ENCODE measurements at regions not wholly inside any gene's neighbourhood (a gene's known extent, or its start where the extent isn't known, plus 50 kb on each side); places are given as distances from the start of the nearest gene placed in this dataset.
"Not testable (repeated sequence)": the region's sequence is repeated elsewhere in the genome, so short reads cannot be mapped to it uniquely, and the experiment has no call there.

- no peaks in the 10 kb centered on the region for H3K9me3 Mint-ChIP-seq
- DNase-seq (ENCODE audit: low spot score in 2 of 2) = no peak
- H3K4me1 Mint-ChIP-seq = no peaks in the 10 kb centered on the region
- no peak overlapping the region for H3K27ac Mint-ChIP-seq
- no peak overlapping the region for H3K4me3 Mint-ChIP-seq
- no peak for ATAC-seq
- no peaks in the 10 kb centered on the region for H3K36me3 Mint-ChIP-seq
Observed at GRCh38 chr4:143819029-143819428, 86.3 kb downstream of the GYPE start.

- H3K4me3 Mint-ChIP-seq; H3K4me1 Mint-ChIP-seq; DNase-seq (ENCODE audit: low spot score in 2 of 2); H3K36me3 Mint-ChIP-seq; H3K27ac Mint-ChIP-seq; H3K9me3 Mint-ChIP-seq; ATAC-seq: not testable (repeated sequence)
Observed at GRCh38 chr4:143817866-143818265, 87.5 kb downstream of the GYPE start.

GRCh38 chr4:143815375-143815774 lies 90.0 kb downstream of the GYPE start:
- not testable (repeated sequence) for H3K36me3 Mint-ChIP-seq; H3K4me3 Mint-ChIP-seq; H3K27ac Mint-ChIP-seq; H3K9me3 Mint-ChIP-seq; H3K4me1 Mint-ChIP-seq; DNase-seq (ENCODE audit: low spot score in 2 of 2); ATAC-seq

- H3K27ac Mint-ChIP-seq; ATAC-seq; H3K9me3 Mint-ChIP-seq; H3K4me1 Mint-ChIP-seq; DNase-seq (ENCODE audit: low spot score in 2 of 2); H3K36me3 Mint-ChIP-seq; H3K4me3 Mint-ChIP-seq: not testable (repeated sequence)
Observed at GRCh38 chr4:143813431-143814154, 91.8 kb downstream of the GYPE start.

- not testable (repeated sequence) for H3K4me1 Mint-ChIP-seq; ATAC-seq; H3K9me3 Mint-ChIP-seq; H3K36me3 Mint-ChIP-seq; H3K4me3 Mint-ChIP-seq; H3K27ac Mint-ChIP-seq; DNase-seq (ENCODE audit: low spot score in 2 of 2)
Observed at GRCh38 chr4:143791693-143792092, 91.2 kb upstream of the FREM3 start.

GRCh38 chr4:143790425-143790824 lies 90.0 kb upstream of the FREM3 start:
- not testable (repeated sequence) for DNase-seq (ENCODE audit: low spot score in 2 of 2); H3K4me3 Mint-ChIP-seq; H3K9me3 Mint-ChIP-seq; H3K36me3 Mint-ChIP-seq; ATAC-seq; H3K4me1 Mint-ChIP-seq; H3K27ac Mint-ChIP-seq

GRCh38 chr4:143789618-143790017 lies 89.1 kb upstream of the FREM3 start:
- not testable (repeated sequence) for H3K27ac Mint-ChIP-seq; H3K4me1 Mint-ChIP-seq; H3K9me3 Mint-ChIP-seq; ATAC-seq; DNase-seq (ENCODE audit: low spot score in 2 of 2); H3K4me3 Mint-ChIP-seq; H3K36me3 Mint-ChIP-seq

GRCh38 chr4:143784567-143784966 lies 84.1 kb upstream of the FREM3 start:
- H3K4me3 Mint-ChIP-seq = no peak overlapping the region
- DNase-seq (ENCODE audit: low spot score in 2 of 2) (no peak), ATAC-seq (no peak)
- no peaks in the 10 kb centered on the region for H3K36me3 Mint-ChIP-seq
- H3K4me1 Mint-ChIP-seq = no peaks in the 10 kb centered on the region
- peaks cover 13% of the 10 kb centered on the region for H3K9me3 Mint-ChIP-seq
- no peak overlapping the region for H3K27ac Mint-ChIP-seq

- ATAC-seq = no peak
- Mint-ChIP-seq H3K9me3 (peaks cover 11% of the 10 kb centered on the region), H3K36me3 (no peaks in the 10 kb centered on the region), H3K4me1 (no peaks in the 10 kb centered on the region), H3K4me3 (no peak overlapping the region), H3K27ac (no peak overlapping the region)
- DNase-seq (ENCODE audit: low spot score in 2 of 2) = no peak
Observed at GRCh38 chr4:143782521-143782920, 82.0 kb upstream of the FREM3 start.

- Mint-ChIP-seq H3K9me3 (no peaks in the 10 kb centered on the region), H3K4me1 (no peaks in the 10 kb centered on the region), H3K4me3 (no peak overlapping the region), H3K27ac (no peak overlapping the region), H3K36me3 (no peaks in the 10 kb centered on the region)
- DNase-seq (ENCODE audit: low spot score in 2 of 2) = peak in 1 of 2 donors; percentile 54
- ATAC-seq = peak; percentile 77
Observed at GRCh38 chr4:143773998-143774895, 73.8 kb upstream of the FREM3 start.

- no peak for DNase-seq (ENCODE audit: low spot score in 2 of 2)
- H3K4me1 Mint-ChIP-seq = no peaks in the 10 kb centered on the region
- H3K36me3 Mint-ChIP-seq = no peaks in the 10 kb centered on the region
- ATAC-seq = no peak
- H3K9me3 Mint-ChIP-seq = no peaks in the 10 kb centered on the region
- no peak overlapping the region for H3K4me3 Mint-ChIP-seq
- no peak overlapping the region for H3K27ac Mint-ChIP-seq
Observed at GRCh38 chr4:143771269-143771668, 70.8 kb upstream of the FREM3 start.

- no peak for DNase-seq (ENCODE audit: low spot score in 2 of 2)
- Mint-ChIP-seq H3K9me3 (no peaks in the 10 kb centered on the region), H3K4me3 (no peak overlapping the region), H3K27ac (no peak overlapping the region), H3K4me1 (no peaks in the 10 kb centered on the region), H3K36me3 (no peaks in the 10 kb centered on the region)
- no peak for ATAC-seq
Observed at GRCh38 chr4:143768007-143768591, 67.6 kb upstream of the FREM3 start.

GRCh38 chr4:143763587-143763986 lies 63.1 kb upstream of the FREM3 start:
- H3K4me1 Mint-ChIP-seq = no peaks in the 10 kb centered on the region

GRCh38 chr4:143762511-143762910 lies 62.0 kb upstream of the FREM3 start:
- DNase-seq (ENCODE audit: low spot score in 2 of 2) = no peak
- H3K9me3 Mint-ChIP-seq = no peaks in the 10 kb centered on the region
- no peak overlapping the region for H3K4me3 Mint-ChIP-seq
- no peak overlapping the region for H3K27ac Mint-ChIP-seq
- no peak for ATAC-seq
- H3K36me3 Mint-ChIP-seq = no peaks in the 10 kb centered on the region
- no peaks in the 10 kb centered on the region for H3K4me1 Mint-ChIP-seq

More at GRCh38 chr4:143763587-143763986, 63.1 kb upstream of the FREM3 start:
- no peak overlapping the region for H3K27ac Mint-ChIP-seq
- no peak overlapping the region for H3K4me3 Mint-ChIP-seq
- DNase-seq (ENCODE audit: low spot score in 2 of 2) (no peak), ATAC-seq (no peak)
- H3K9me3 Mint-ChIP-seq = no peaks in the 10 kb centered on the region
- H3K36me3 Mint-ChIP-seq = no peaks in the 10 kb centered on the region
